ENCODE measurements at regions not wholly inside any gene's neighbourhood (a gene's known extent, or its start where the extent isn't known, plus 50 kb on each side); places are given as distances from the start of the nearest gene placed in this dataset.

DNA sequence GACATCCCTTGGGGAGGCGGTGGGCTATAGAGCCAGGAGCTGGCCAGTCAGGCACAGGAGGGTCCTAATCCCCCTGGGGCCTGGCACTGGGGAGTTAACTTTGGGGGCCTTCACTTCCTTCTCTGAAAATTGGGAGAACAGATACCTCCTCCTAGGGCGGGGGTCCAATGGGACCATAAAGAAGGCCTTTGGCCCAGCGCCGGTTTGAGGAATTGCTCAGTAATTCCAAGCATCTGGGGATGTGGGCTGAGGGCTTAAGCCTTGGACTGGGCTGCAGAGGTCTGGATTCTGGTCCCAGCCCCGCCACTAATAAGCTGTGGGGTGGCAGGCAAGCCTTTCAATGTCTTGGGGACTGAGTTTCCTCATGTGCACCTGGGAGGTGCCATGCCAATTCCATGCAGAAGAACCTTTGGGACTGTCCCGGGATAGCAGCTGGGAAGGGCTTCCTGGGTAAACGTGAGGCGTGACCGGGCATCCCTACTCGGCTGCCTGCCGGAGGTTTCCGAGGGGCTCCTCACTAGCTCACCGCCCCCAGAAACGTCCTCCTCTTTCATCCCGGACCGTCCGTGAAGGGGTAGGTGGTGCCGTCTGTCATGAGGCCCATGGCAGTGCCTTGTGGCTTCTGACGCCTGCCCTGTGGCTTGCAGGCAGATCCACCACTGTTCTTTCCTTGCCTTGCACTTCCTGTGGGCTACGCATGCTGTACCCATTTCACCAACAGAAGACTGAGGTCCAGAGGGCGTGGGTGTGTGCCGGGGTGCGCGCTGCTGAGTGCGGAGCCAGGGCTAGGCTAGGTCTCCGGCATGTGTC is 67.4 kb upstream of the HPCAL1 start:
- CTCF ChIA-PET = no interaction called here
- POLR2A ChIA-PET = no interaction called here

GRCh38 chr2:10235909-10236550 is 66.7 kb upstream of the HPCAL1 start:
- CTCF ChIA-PET = no interaction called here
- POLR2A ChIA-PET = no interaction called here

- CTCF ChIA-PET = no interaction called here
- POLR2A ChIA-PET = no interaction called here
Observed at GRCh38 chr2:10236571-10237391, 65.9 kb upstream of the HPCAL1 start.

- CTCF ChIA-PET = no interaction called here
- POLR2A ChIA-PET = no interaction called here
Observed at GRCh38 chr2:10237392-10238321, 65.0 kb upstream of the HPCAL1 start.

- ChIA-PET POLR2A (no interaction called here), CTCF (no interaction called here)
Observed at GRCh38 chr2:10238396-10238795, 64.3 kb upstream of the HPCAL1 start.

DNA sequence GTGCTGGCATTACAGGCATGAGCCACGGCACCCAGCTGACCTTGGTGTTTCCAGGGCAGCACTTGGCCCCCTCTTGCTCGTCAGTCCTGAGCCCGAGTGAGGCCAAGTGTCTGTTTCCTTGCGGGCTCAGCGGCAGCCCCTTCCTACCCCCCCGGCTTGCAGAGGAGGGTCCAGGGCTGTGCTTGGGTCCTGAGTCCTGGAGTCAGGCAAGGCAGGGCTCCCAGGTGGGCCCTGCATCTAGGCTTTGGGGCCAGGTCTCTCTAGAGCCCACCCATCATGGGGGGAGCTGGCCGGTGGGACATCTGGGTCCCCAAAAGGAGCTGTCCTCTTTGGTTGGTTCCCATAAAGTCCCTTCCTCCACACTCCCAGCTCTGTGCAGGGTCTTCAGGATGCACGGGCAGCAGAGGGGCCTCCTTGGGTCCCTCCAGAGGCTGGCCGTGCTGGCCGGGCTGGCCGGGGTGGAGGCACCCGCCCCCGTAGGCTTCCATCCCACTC is 63.7 kb upstream of the HPCAL1 start:
- ChIA-PET POLR2A (no interaction called here), CTCF (no interaction called here)

GRCh38 chr2:10239561-10239967 is 63.1 kb upstream of the HPCAL1 start:
- POLR2A ChIA-PET = no interaction called here
- CTCF ChIA-PET = no interaction called here

DNA sequence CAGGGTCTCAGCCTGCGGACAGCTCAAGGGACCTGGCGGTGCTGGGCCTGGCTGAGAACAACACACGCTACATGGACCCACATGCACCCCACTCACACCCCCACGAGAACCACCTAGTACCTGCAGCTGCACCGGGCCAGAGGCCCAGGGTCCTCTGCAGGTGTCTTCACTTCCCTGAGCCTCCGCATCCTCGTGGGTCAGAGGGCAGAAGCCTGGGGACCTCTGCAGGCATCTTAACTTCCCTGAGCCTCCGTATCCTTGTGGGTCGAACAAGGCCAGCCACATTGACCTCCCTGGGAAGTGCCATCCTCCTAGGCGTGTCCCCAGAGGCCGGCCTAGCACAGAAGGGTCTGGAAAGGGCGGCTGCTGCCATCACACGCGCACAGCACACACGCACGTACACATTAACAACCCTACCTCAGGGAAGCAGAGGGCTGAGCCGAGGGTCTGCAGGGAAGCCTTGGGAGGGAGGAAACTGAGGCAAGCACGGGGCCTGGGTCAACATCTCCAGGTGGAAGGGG is 62.5 kb upstream of the HPCAL1 start:
- CTCF ChIA-PET = no interaction called here
- POLR2A ChIA-PET = no interaction called here

- POLR2A ChIA-PET = no interaction called here
- CTCF ChIA-PET = no interaction called here
Observed at GRCh38 chr2:10240911-10241610, 61.6 kb upstream of the HPCAL1 start.

- ChIA-PET POLR2A (interaction anchor here (0.6 kb wide), 1 partner anchor 115 kb away, joined by 3 read pairs; no protein-coding TSS in a partner anchor), CTCF (no interaction called here)
Observed at GRCh38 chr2:10241641-10242430, 60.9 kb upstream of the HPCAL1 start.

DNA sequence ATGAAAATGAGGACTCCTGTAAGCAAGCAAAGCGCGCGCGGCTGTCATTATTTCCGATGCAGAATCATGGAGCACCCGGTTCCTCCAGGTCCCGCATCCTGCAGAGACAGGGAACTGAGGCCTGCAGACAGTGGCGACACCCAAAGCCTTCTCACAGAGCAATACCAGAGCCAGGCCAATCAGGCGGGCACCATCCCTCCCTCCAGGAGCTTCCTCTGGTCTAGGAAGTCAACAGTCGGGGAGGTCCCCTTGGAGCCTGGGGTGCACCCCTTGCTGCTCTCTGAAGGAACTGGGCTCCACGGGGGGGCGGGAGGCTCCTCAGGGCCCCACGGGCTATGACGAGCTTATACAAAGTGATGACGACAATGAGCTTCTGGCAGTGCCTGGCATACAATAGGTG is 60.3 kb upstream of the HPCAL1 start:
- POLR2A ChIA-PET = interaction anchor here (0.6 kb wide), 1 partner anchor 116 kb away, joined by 3 read pairs; no protein-coding TSS in a partner anchor
- CTCF ChIA-PET = no interaction called here

DNA sequence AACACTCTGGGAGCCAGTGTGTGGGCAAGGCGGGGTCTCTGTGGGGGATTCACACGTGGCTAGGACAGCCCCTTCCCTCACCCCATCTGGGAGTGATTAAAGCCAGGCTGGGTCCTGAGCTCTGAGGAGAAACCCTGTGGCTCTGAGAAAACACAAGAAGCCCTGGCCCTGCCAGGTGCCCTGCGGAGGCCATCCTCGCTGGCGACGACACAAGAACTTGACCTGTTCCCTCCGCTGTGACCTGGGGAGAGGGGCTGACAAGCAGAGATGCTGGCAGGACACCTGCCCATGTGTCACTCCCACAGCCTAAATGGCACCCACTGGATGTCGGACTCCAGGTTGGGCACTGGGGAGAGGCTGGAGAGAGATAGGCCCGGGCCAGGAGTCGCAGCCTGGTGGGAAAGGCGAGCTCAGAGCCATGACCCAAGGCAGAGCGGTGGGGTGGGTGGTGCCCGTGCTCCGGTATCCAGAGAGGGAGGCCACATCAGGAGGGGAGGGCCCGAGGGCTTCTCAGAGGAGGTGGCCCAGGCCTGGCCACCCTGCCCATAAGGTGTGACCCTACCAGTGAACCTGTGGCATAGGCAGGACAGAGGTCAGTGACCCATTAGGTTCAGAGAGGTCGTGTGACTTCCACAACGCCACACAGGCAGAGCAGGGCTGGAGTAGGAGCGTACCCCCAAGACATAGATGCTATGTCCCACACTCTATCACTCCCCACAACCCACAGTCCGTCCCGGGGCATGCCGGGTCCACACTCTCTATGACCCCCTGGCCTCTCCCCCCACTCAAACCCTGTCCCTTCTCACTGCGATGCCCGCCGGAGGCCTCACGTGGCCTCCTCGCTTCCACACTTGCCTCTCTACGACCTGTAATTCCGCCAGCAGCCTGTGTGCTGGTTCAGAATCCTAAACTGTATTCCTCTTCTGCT is 59.4 kb upstream of the HPCAL1 start:
- POLR2A ChIA-PET = interaction anchor here (0.6 kb wide), 2 partner anchors 13 to 59 kb away, joined by 3 to 9 read pairs; no protein-coding TSS in a partner anchor
- CTCF ChIA-PET = no interaction called here

- ChIA-PET CTCF (no interaction called here), POLR2A (interaction anchor here (0.6 kb wide), 2 partner anchors 14 to 58 kb away, joined by 3 to 9 read pairs; no protein-coding TSS in a partner anchor)
Observed at GRCh38 chr2:10243926-10244270, 58.8 kb upstream of the HPCAL1 start.

DNA sequence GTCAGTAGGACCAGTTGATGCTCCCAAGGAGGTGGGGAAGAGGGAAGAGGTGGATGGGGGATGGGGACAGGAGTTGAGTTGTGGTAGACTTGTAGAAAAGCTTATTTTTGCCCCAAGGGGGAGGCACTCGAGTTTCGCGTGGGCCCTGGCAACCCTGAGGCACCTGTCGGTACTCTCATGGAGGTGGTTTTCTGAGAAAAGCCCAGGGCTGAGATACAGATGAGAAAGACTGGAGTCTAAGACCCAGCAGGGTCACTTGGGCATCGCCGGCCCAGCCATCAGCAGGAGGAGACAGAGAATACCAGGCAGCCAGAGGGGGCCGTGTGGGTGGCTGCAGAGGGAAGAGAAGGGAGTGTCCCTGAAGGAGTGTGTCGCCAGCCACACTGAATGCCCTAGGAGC is 57.7 kb upstream of the HPCAL1 start:
- POLR2A ChIA-PET = no interaction called here
- CTCF ChIA-PET = no interaction called here

- CTCF ChIA-PET = no interaction called here
- POLR2A ChIA-PET = no interaction called here
Observed at GRCh38 chr2:10245661-10246060, 57.0 kb upstream of the HPCAL1 start.

DNA sequence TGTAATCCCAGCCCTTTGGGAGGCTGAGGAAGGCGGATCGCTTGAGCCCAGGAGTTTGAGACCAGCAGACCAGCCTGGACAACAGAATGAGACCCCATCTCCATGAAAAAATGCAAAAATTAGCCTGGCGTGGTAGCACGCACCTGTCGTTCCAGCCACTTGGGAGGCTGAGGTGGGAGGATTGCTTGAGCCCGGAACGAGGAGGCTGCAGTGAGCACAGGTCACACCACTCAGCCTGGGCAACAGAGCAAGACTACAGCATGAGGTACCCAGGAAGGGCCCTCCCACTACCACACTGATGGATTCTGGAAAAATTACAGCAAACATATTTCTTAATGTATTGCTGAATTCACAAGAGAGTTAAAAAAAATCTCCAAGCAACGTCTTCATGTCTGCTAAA is 56.3 kb upstream of the HPCAL1 start:
- POLR2A ChIA-PET = no interaction called here
- CTCF ChIA-PET = no interaction called here

DNA sequence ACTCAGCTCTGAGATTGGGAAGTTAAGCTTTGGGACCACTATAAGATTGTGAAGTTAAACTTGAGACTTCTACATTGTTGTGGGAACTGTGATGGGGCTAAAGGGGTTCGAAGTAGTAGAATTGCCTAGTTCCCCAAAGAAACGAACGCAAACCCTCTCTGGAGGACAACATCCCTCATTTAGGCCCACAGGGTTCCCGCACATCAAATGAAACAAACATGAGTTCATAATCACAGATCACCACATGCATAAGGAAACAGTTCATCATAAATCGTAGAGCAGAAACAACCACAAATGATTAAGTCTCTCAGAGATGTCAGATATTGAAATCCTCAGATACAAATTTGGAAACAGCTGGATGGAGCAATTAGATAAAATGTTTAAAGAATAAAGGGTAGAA is 55.9 kb upstream of the HPCAL1 start:
- ChIA-PET CTCF (no interaction called here), POLR2A (interaction anchor here (0.6 kb wide), 1 partner anchor 251 kb away, joined by 4 read pairs; no protein-coding TSS in a partner anchor)

All from activated CD8-positive, alpha-beta memory T cell treated with anti-CD3 and anti-CD28 coated beads for 36 hours (primary cell).